ENCODE measurements at regions not wholly inside any gene's neighbourhood (a gene's known extent, or its start where the extent isn't known, plus 50 kb on each side); places are given as distances from the start of the nearest gene placed in this dataset.

GRCh38 chr10:131790021-131790420 is 110.8 kb upstream of the PPP2R2D start:
- no peak overlapping the region for H3K4me3 ChIP-seq (ENCODE audit: low read depth, low read length)
- TF ChIP-seq CTCF (IDR thresholded peaks at IDR 0.05; ENCODE audit: insufficient read depth, low read depth, low read length, missing control alignments): no peak
- peak; percentile 17 for DNase-seq (ENCODE audit: low read depth)

- no peak overlapping the region for H3K4me3 ChIP-seq (ENCODE audit: low read depth, low read length)
- no peak for DNase-seq (ENCODE audit: low read depth)
- TF ChIP-seq CTCF (IDR thresholded peaks at IDR 0.05; ENCODE audit: insufficient read depth, low read depth, low read length, missing control alignments): no peak
These were observed 108.7 kb upstream of the PPP2R2D start for GRCh38 chr10:131792011-131792651.

- DNase-seq (ENCODE audit: low read depth): no peak
- no peak for TF ChIP-seq CTCF (IDR thresholded peaks at IDR 0.05; ENCODE audit: insufficient read depth, low read depth, low read length, missing control alignments)
- no peak overlapping the region for H3K4me3 ChIP-seq (ENCODE audit: low read depth, low read length)
These were observed 108.0 kb upstream of the PPP2R2D start for GRCh38 chr10:131792809-131793208.

GRCh38 chr10:131795761-131796160 is 105.0 kb upstream of the PPP2R2D start:
- H3K4me3 ChIP-seq (ENCODE audit: low read depth, low read length): no peak overlapping the region
- TF ChIP-seq CTCF (IDR thresholded peaks at IDR 0.05; ENCODE audit: insufficient read depth, low read depth, low read length, missing control alignments): no peak
- DNase-seq (ENCODE audit: low read depth): no peak

GRCh38 chr10:131797626-131798025 is 103.2 kb upstream of the PPP2R2D start:
- H3K4me3 ChIP-seq (ENCODE audit: low read depth, low read length): no peak overlapping the region
- TF ChIP-seq CTCF (IDR thresholded peaks at IDR 0.05; ENCODE audit: insufficient read depth, low read depth, low read length, missing control alignments): no peak
- DNase-seq (ENCODE audit: low read depth): no peak

GRCh38 chr10:131799429-131799828 is 101.4 kb upstream of the PPP2R2D start:
- no peak overlapping the region for H3K4me3 ChIP-seq (ENCODE audit: low read depth, low read length)
- TF ChIP-seq CTCF (IDR thresholded peaks at IDR 0.05; ENCODE audit: insufficient read depth, low read depth, low read length, missing control alignments): no peak
- no peak for DNase-seq (ENCODE audit: low read depth)
